ENCODE measurements at regions not wholly inside any gene's neighbourhood (a gene's known extent, or its start where the extent isn't known, plus 50 kb on each side); places are given as distances from the start of the nearest gene placed in this dataset.

DNA sequence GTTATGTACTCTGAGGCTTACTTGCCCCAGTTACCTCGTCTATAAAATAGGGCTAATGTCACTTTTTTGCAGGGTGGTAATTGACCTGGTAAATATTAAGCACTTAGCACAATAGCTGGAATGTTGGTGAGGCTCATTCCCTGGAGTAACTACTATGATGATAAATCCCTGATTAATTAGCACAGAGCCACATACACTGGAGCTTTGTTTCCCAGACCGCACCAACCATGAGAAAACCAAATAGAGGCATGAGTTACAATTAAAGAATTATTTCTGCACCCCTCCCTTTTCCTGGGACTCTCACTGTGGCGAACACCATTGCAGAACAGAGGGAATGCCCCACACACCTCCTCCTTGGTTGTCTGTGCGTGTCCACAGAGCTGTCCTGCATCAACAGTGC lies 76.6 kb upstream of the CPOX start:
- BruUV-seq (replicated peaks): no TSS peak
- Histone ChIP-seq H3K4me2 (no peak overlapping the region), H3K4me1 (replicated peaks; ENCODE audit: insufficient read depth) (no peaks in the 10 kb centered on the region), H3K79me2 (ENCODE audit: low read depth) (no peaks in the 10 kb centered on the region), H3F3A (ENCODE audit: insufficient read depth, low read depth) (no peaks in the 10 kb centered on the region), H3K9me3 (ENCODE audit: insufficient read depth, low read depth) (no peaks in the 10 kb centered on the region), H3K36me3 (ENCODE audit: low read depth) (no peaks in the 10 kb centered on the region), H2AFZ (no peak overlapping the region), H3K4me3 (no peak overlapping the region), H3K9me2 (ENCODE audit: insufficient read depth) (no peaks in the 10 kb centered on the region; the same call in 1 of the 2 replicates), H3K27ac (no peak overlapping the region), H3K27me3 (ENCODE audit: insufficient read depth, low read depth) (no peaks in the 10 kb centered on the region), H4K20me1 (ENCODE audit: insufficient read depth) (no peaks in the 10 kb centered on the region)
- intact Hi-C loops (cut with micrococcal nuclease; ENCODE audit: unreplicated experiment): no loop called here
- POLR2A ChIA-PET (ENCODE audit: unreplicated experiment): no interaction called here
- CTCF ChIA-PET: interaction anchor here (0.6 kb wide), 1 partner anchor 505 kb away, joined by 3 read pairs; no protein-coding TSS in a partner anchor
- TF ChIP-seq, protein P1, sequence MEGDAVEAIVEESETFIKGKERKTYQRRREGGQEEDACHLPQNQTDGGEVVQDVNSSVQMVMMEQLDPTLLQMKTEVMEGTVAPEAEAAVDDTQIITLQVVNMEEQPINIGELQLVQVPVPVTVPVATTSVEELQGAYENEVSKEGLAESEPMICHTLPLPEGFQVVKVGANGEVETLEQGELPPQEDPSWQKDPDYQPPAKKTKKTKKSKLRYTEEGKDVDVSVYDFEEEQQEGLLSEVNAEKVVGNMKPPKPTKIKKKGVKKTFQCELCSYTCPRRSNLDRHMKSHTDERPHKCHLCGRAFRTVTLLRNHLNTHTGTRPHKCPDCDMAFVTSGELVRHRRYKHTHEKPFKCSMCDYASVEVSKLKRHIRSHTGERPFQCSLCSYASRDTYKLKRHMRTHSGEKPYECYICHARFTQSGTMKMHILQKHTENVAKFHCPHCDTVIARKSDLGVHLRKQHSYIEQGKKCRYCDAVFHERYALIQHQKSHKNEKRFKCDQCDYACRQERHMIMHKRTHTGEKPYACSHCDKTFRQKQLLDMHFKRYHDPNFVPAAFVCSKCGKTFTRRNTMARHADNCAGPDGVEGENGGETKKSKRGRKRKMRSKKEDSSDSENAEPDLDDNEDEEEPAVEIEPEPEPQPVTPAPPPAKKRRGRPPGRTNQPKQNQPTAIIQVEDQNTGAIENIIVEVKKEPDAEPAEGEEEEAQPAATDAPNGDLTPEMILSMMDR (conservative IDR thresholded peaks at IDR 0.05): no peak
- TF ChIP-seq EZH2 (IDR thresholded peaks at IDR 0.05; ENCODE audit: low read depth): no peak
- peak in 1 of 2 experiments; percentile 33 for DNase-seq

DNA sequence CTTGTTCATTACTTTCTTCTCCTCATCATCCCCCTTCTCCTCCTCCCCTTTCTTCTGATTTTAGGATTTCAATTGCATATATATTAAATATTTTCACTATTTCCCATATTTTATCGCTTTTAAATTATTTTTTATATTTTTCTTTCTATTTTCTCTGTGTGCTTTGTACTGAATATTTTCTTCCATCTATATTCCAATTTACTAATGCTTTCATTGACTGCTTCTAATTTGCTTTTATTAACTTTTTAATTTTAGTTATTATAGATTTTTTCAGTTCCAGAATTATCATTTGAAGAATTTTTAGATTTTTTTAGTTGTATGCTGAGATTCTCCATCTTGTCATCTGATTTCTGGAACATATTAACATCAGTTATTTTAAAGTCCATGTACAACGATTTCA lies 83.2 kb upstream of the ST3GAL6 start:
- Histone ChIP-seq H4K20me1 (ENCODE audit: insufficient read depth) (no peaks in the 10 kb centered on the region), H3K4me1 (replicated peaks; ENCODE audit: insufficient read depth) (no peaks in the 10 kb centered on the region), H3F3A (ENCODE audit: insufficient read depth, low read depth) (no peaks in the 10 kb centered on the region), H2AFZ (no peak overlapping the region), H3K9me2 (ENCODE audit: insufficient read depth) (no peaks in the 10 kb centered on the region), H3K4me2 (no peak overlapping the region), H3K79me2 (ENCODE audit: low read depth) (no peaks in the 10 kb centered on the region), H3K9me3 (ENCODE audit: insufficient read depth, low read depth) (no peaks in the 10 kb centered on the region), H3K36me3 (ENCODE audit: low read depth) (no peaks in the 10 kb centered on the region), H3K27ac (no peak overlapping the region), H3K27me3 (ENCODE audit: insufficient read depth, low read depth) (no peaks in the 10 kb centered on the region), H3K4me3 (no peak overlapping the region)
- TF ChIP-seq, protein P1 (conservative IDR thresholded peaks at IDR 0.05): no peak
- no peak for TF ChIP-seq EZH2 (IDR thresholded peaks at IDR 0.05; ENCODE audit: low read depth)
- no peak for DNase-seq
- POLR2A ChIA-PET (ENCODE audit: unreplicated experiment): no interaction called here
- no TSS peak for BruUV-seq (replicated peaks)
- intact Hi-C loops (cut with micrococcal nuclease; ENCODE audit: unreplicated experiment): no loop called here
- CTCF ChIA-PET: no interaction called here

DNA sequence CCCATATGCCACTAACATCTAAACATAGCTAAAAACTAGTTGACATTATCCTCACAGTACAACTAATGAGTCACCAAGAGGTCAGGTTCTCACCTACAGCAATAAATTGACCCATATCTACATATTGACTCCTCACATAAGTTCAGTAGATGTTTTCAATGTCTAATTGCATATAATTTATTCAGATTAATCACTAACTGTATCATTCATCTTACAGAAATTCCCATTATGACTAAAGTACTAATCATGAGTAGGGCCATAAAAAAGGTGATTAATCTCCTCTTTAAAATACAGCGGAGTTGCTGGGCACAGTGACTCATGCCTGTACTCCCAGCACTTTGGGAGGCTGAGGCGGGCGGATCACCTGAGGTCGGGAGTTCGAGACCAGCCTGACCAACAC lies 82.4 kb upstream of the ST3GAL6 start:
- ChIA-PET CTCF (no interaction called here), POLR2A (ENCODE audit: unreplicated experiment) (no interaction called here)
- TF ChIP-seq EZH2 (IDR thresholded peaks at IDR 0.05; ENCODE audit: low read depth): no peak
- TF ChIP-seq, protein P1 (conservative IDR thresholded peaks at IDR 0.05): no peak
- no peaks in the 10 kb centered on the region for H3F3A ChIP-seq (ENCODE audit: insufficient read depth, low read depth)
- H3K27ac ChIP-seq: no peak overlapping the region
- H3K4me3 ChIP-seq: no peak overlapping the region
- no peaks in the 10 kb centered on the region for H4K20me1 ChIP-seq (ENCODE audit: insufficient read depth)
- no peak overlapping the region for H2AFZ ChIP-seq
- H3K79me2 ChIP-seq (ENCODE audit: low read depth): no peaks in the 10 kb centered on the region
- no peaks in the 10 kb centered on the region for H3K9me3 ChIP-seq (ENCODE audit: insufficient read depth, low read depth)
- intact Hi-C loops (cut with micrococcal nuclease; ENCODE audit: unreplicated experiment): no loop called here
- no peaks in the 10 kb centered on the region for H3K4me1 ChIP-seq (replicated peaks; ENCODE audit: insufficient read depth)
- peak in 1 of 2 experiments; percentile 36 for DNase-seq
- BruUV-seq (replicated peaks): no TSS peak
- no peaks in the 10 kb centered on the region for H3K36me3 ChIP-seq (ENCODE audit: low read depth)
- no peak overlapping the region for H3K4me2 ChIP-seq
- no peaks in the 10 kb centered on the region for H3K27me3 ChIP-seq (ENCODE audit: insufficient read depth, low read depth)
- H3K9me2 ChIP-seq (ENCODE audit: insufficient read depth): no peaks in the 10 kb centered on the region
